Gastroesophageal sphincter (tissue), 4 donors: ENCODE measurements at regions not wholly inside any gene's neighbourhood (a gene's known extent, or its start where the extent isn't known, plus 50 kb on each side); places are given as distances from the start of the nearest gene placed in this dataset.

Source experiments
- ATAC-seq: fragments of 150-250 bp; one replicate; pipeline ENCODE4 v1.9.1; 2016; ENCODE audit warnings: mild to moderate bottlenecking, moderate library complexity
- H3K27ac ChIP-seq, 4 donors: fragments of 200-600 bp; sonication (generic) in 3 of 4; 1 replicate in 3 of 4; 2 replicates in 1 of 4; pipeline ENCODE4 v1.5.1; 2016 to 2019
- H3K27me3 ChIP-seq: fragments of 200-600 bp; sonication (generic); one replicate; pipeline ENCODE4 v1.5.1; 2019
- H3K36me3 ChIP-seq, 2 donors: fragments of 200-600 bp; sonication (generic); one replicate each; pipeline ENCODE4 v1.5.1; 2019; ENCODE audit warnings: control low read depth in 1 of 2
- H3K4me1 ChIP-seq, 3 donors: fragments of 200-600 bp; sonication (generic); 1 replicate in 2 of 3; 2 replicates in 1 of 3; pipeline ENCODE4 v1.5.1; 2016 to 2019; ENCODE audit warnings: control low read depth in 2 of 3
- H3K4me3 ChIP-seq, 2 donors: fragments of 200-600 bp; sonication (generic); one replicate each; pipeline ENCODE4 v1.5.1; 2019; ENCODE audit warnings: mild to moderate bottlenecking in 1 of 2, moderate library complexity in 1 of 2
- H3K9me3 ChIP-seq, 3 donors: fragments of 200-600 bp; sonication (generic); one replicate each; pipeline ENCODE4 v1.5.1; 2017 to 2019; ENCODE audit warnings: control low read depth in 2 of 3
- CTCF ChIP-seq, 4 experiments: fragments of 200-600 bp in 2 of 4; fragments of 450-650 bp in 2 of 4; sonication (generic) in 1 of 4; IDR thresholded peaks; one replicate each; pipeline ENCODE4 v1.5.1; 2017 to 2019; ENCODE audit warnings: antibody characterized with exemption in 4 of 4, mild to moderate bottlenecking in 2 of 4, moderate library complexity in 2 of 4
- EP300 ChIP-seq: sonication (generic); formaldehyde crosslinking; IDR thresholded peaks from one replicate; pipeline ENCODE4 v1.6.1; 2017; ENCODE audit warnings: antibody characterized with exemption, mild to moderate bottlenecking
- POLR2A ChIP-seq, 2 donors: fragments of 450-650 bp; IDR thresholded peaks; one replicate each; pipeline ENCODE4 v1.6.1; 2017; ENCODE audit warnings: antibody characterized with exemption in 2 of 2, mild to moderate bottlenecking in 2 of 2, moderate library complexity in 1 of 2
- POLR2AphosphoS5 ChIP-seq: sonication (generic); formaldehyde crosslinking; IDR thresholded peaks from one replicate; pipeline ENCODE4 v1.6.1; 2017; ENCODE audit warnings: antibody characterized with exemption
- WGBS, 2 donors: methylation state at CpG; one replicate each; pipeline ENCODE4 v1.1.5; 2018; ENCODE audit warnings: low coverage in 1 of 2; 5-methylcytosine and 5-hydroxymethylcytosine counted together

GRCh38 chr10:111344804-111345203, 268.0 kb downstream of the ADRA2A start:
- TF ChIP-seq POLR2A (IDR thresholded peaks at IDR 0.05) = no peak
- ATAC-seq = no peak
- Histone ChIP-seq H3K9me3 (peaks cover 0 to 12% (median 0%) of the 10 kb centered on the region in 3 donors), H3K4me1 (no peaks in the 10 kb centered on the region), H3K4me3 (no peak overlapping the region), H3K27ac (no peak overlapping the region), H3K27me3 (peaks cover 5% of the 10 kb centered on the region), H3K36me3 (no peaks in the 10 kb centered on the region)
- WGBS, 2 donors = 26 to 80% methylated on average over 1 to 3 of the region's 3 CpGs

GRCh38 chr10:111347386-111348013, 270.7 kb downstream of the ADRA2A start:
- no peak for TF ChIP-seq EP300
- Histone ChIP-seq H3K4me3 (no peak overlapping the region), H3K27ac (no peak overlapping the region), H3K9me3 (no peaks in the 10 kb centered on the region), H3K4me1 (no peaks in the 10 kb centered on the region), H3K36me3 (no peaks in the 10 kb centered on the region), H3K27me3 (peaks cover 13% of the 10 kb centered on the region)
- ATAC-seq = no peak
- WGBS, 2 donors = 59 to 71% methylated on average over 4 of the region's 6 CpGs

- 72 to 78% methylated on average over 3 to 4 of the region's 4 CpGs for WGBS, 2 donors
- no peak overlapping the region for H3K4me3 ChIP-seq
- no peaks in the 10 kb centered on the region for H3K36me3 ChIP-seq
- no peaks in the 10 kb centered on the region for H3K4me1 ChIP-seq
- TF ChIP-seq POLR2A (IDR thresholded peaks at IDR 0.05) = no peak
- no peak for TF ChIP-seq CTCF (IDR thresholded peaks at IDR 0.05)
- no peak for TF ChIP-seq EP300
- no peak for TF ChIP-seq POLR2AphosphoS5
- no peak overlapping the region for H3K27ac ChIP-seq
- H3K27me3 ChIP-seq = peaks cover 13% of the 10 kb centered on the region
- no peak for ATAC-seq
- H3K9me3 ChIP-seq = no peaks in the 10 kb centered on the region
Observed at GRCh38 chr10:111348076-111348475, 271.2 kb downstream of the ADRA2A start.

- H3K36me3 ChIP-seq = no peaks in the 10 kb centered on the region
- no peak overlapping the region for H3K27ac ChIP-seq
- TF ChIP-seq POLR2A (IDR thresholded peaks at IDR 0.05) (no peak), CTCF (IDR thresholded peaks at IDR 0.05) (no peak), POLR2AphosphoS5 (no peak), EP300 (no peak)
- H3K4me1 ChIP-seq = no peaks in the 10 kb centered on the region
- H3K9me3 ChIP-seq = no peaks in the 10 kb centered on the region
- 67 to 90% methylated on average over 1 of the region's 1 CpG for WGBS, 2 donors
- peaks cover 20% of the 10 kb centered on the region for H3K27me3 ChIP-seq
- no peak for ATAC-seq
- no peak overlapping the region for H3K4me3 ChIP-seq
Observed at GRCh38 chr10:111354859-111355258, 278.0 kb downstream of the ADRA2A start.

- WGBS, 2 donors = 42 to 64% methylated on average over 3 of the region's 3 CpGs
- Histone ChIP-seq H3K27me3 (peaks cover 13% of the 10 kb centered on the region), H3K36me3 (no peaks in the 10 kb centered on the region), H3K4me1 (no peaks in the 10 kb centered on the region), H3K9me3 (no peaks in the 10 kb centered on the region), H3K27ac (no peak overlapping the region), H3K4me3 (no peak overlapping the region)
- TF ChIP-seq POLR2AphosphoS5 = no peak
- no peak for TF ChIP-seq EP300
- no peak for TF ChIP-seq CTCF (IDR thresholded peaks at IDR 0.05)
- no peak for TF ChIP-seq POLR2A (IDR thresholded peaks at IDR 0.05)
- ATAC-seq = no peak
Observed at GRCh38 chr10:111356571-111356970, 279.7 kb downstream of the ADRA2A start.

- no peak for ATAC-seq
- no peak for TF ChIP-seq POLR2A (IDR thresholded peaks at IDR 0.05)
- TF ChIP-seq CTCF (IDR thresholded peaks at IDR 0.05) = no peak
- TF ChIP-seq EP300 = no peak
- no peak for TF ChIP-seq POLR2AphosphoS5
- H3K9me3 ChIP-seq = no peaks in the 10 kb centered on the region
- H3K36me3 ChIP-seq = no peaks in the 10 kb centered on the region
- H3K4me3 ChIP-seq = no peak overlapping the region
- WGBS, 2 donors = 75 to 88% methylated on average over 1 of the region's 1 CpG
- peaks cover 16% of the 10 kb centered on the region for H3K27me3 ChIP-seq
- no peak overlapping the region for H3K27ac ChIP-seq
- no peaks in the 10 kb centered on the region for H3K4me1 ChIP-seq
Observed at GRCh38 chr10:111357859-111358258, 281.0 kb downstream of the ADRA2A start.
